HL-60 (cell line): ENCODE measurements at regions not wholly inside any gene's neighbourhood (a gene's known extent, or its start where the extent isn't known, plus 50 kb on each side); places are given as distances from the start of the nearest gene placed in this dataset.

Source experiments
- DNase-seq, 2 experiments: peaks; one replicate each; pipeline ENCODE4 v3.0.0-alpha.2; 2010 to 2020; ENCODE audit warnings: low read depth in 1 of 2, low spot score in 1 of 2
- H3K27ac ChIP-seq: fragments of 250-450 bp; sonication (Bioruptor Pico); replicated peaks from 2 replicates; pipeline ENCODE4 v1.5.1; 2020; ENCODE audit warnings: mild to moderate bottlenecking, moderate library complexity
- H3K27me3 ChIP-seq: fragments of 250-450 bp; sonication (Bioruptor Pico); 2 replicates; pipeline ENCODE4 v1.5.1; 2021; ENCODE audit warnings: mild to moderate bottlenecking, moderate library complexity; ENCODE audit not compliant: insufficient read depth, poor library complexity, severe bottlenecking
- H3K4me3 ChIP-seq: replicated peaks from 2 replicates; pipeline ENCODE4 v1.5.1; 2011; ENCODE audit warnings: mild to moderate bottlenecking, control low read depth, low read length; ENCODE audit not compliant: insufficient read depth
- CTCF ChIP-seq: IDR thresholded peaks from one replicate; pipeline ENCODE4 v1.5.1; 2011; ENCODE audit warnings: low read length, control low read depth, inconsistent platforms; ENCODE audit not compliant: insufficient read depth
- GABPA ChIP-seq: IDR thresholded peaks from 2 replicates; pipeline ENCODE4 v1.6.1; 2012; ENCODE audit warnings: low read depth
- POLR2AphosphoS5 ChIP-seq: IDR thresholded peaks from 2 replicates; pipeline ENCODE4 v1.6.1; 2012; ENCODE audit warnings: low read depth
- REST ChIP-seq: IDR thresholded peaks from 2 replicates; pipeline ENCODE4 v1.6.1; 2012; ENCODE audit warnings: low read depth; ENCODE audit not compliant: insufficient replicate concordance
- SPI1 ChIP-seq: IDR thresholded peaks from 2 replicates; pipeline ENCODE4 v1.6.1; 2012; ENCODE audit warnings: low read depth, mild to moderate bottlenecking, borderline replicate concordance

- no peak for DNase-seq
- TF ChIP-seq SPI1 (no peak), GABPA (no peak), CTCF (no peak), POLR2AphosphoS5 (no peak), REST (no peak)
- Histone ChIP-seq H3K4me3 (no peak overlapping the region), H3K27ac (no peak overlapping the region), H3K27me3 (no peaks in the 10 kb centered on the region)
These were observed 279.2 kb upstream of the IRX2 start for GRCh38 chr5:3030511-3031165.

- no peak for TF ChIP-seq CTCF
- TF ChIP-seq REST = no peak
- no peak for DNase-seq
- H3K27me3 ChIP-seq = no peaks in the 10 kb centered on the region
These were observed 277.9 kb upstream of the IRX2 start for GRCh38 chr5:3029396-3029795.

GRCh38 chr5:3027866-3028635 is 276.6 kb upstream of the IRX2 start:
- H3K4me3 ChIP-seq = no peak overlapping the region
- no peaks in the 10 kb centered on the region for H3K27me3 ChIP-seq
- H3K27ac ChIP-seq = no peak overlapping the region
- TF ChIP-seq SPI1 (no peak), CTCF (no peak), GABPA (no peak), POLR2AphosphoS5 (no peak), REST (no peak)
- DNase-seq = no peak

More at GRCh38 chr5:3029396-3029795, 277.9 kb upstream of the IRX2 start:
- no peak overlapping the region for H3K4me3 ChIP-seq
- no peak overlapping the region for H3K27ac ChIP-seq
